HAP-1 (cell line): ENCODE measurements at regions not wholly inside any gene's neighbourhood (a gene's known extent, or its start where the extent isn't known, plus 50 kb on each side); places are given as distances from the start of the nearest gene placed in this dataset.

ENCODE experiments used
- DNase-seq, 2 experiments: peaks; one replicate each; pipeline ENCODE4 v3.0.0-alpha.2; 2016 to 2020; ENCODE audit warnings: low spot score in 2 of 2
- H3K27me3 ChIP-seq: fragments of 250-450 bp; sonication (Bioruptor Pico); 2 replicates; pipeline ENCODE4 v1.5.1; 2020; ENCODE audit warnings: low read depth, mild to moderate bottlenecking, moderate library complexity
- H3K36me3 ChIP-seq: fragments of 250-450 bp; sonication (Bioruptor Pico); replicated peaks from 2 replicates; pipeline ENCODE4 v1.5.1; 2020; ENCODE audit warnings: mild to moderate bottlenecking
- H3K4me1 ChIP-seq: fragments of 250-450 bp; sonication (Bioruptor Pico); 2 replicates; pipeline ENCODE4 v1.5.1; 2020; ENCODE audit warnings: mild to moderate bottlenecking
- H3K4me3 ChIP-seq: fragments of 250-450 bp; sonication (Bioruptor Pico); 2 replicates; pipeline ENCODE4 v1.5.1; 2020; ENCODE audit warnings: mild to moderate bottlenecking, moderate library complexity
- H3K9me3 ChIP-seq: fragments of 250-450 bp; sonication (Bioruptor Pico); 2 replicates; pipeline ENCODE4 v1.5.1; 2020; ENCODE audit warnings: mild to moderate bottlenecking, moderate library complexity
- in situ Hi-C: fragments of 300-500 bp; cut with MboI; formaldehyde crosslinking; loops from 3 replicates; pipeline ENCODE4 v1.14.3; 2020; ENCODE audit warnings: low sequenced_read_pairs, inconsistent platforms, mixed read lengths

GRCh38 chr12:41784957-41785356 is 359.7 kb downstream of the GXYLT1 start:
- no peak for DNase-seq
- no peaks in the 10 kb centered on the region for H3K9me3 ChIP-seq
- H3K4me3 ChIP-seq = no peak overlapping the region
- H3K4me1 ChIP-seq = no peaks in the 10 kb centered on the region
- H3K27me3 ChIP-seq = no peaks in the 10 kb centered on the region
- in situ Hi-C loops = no loop called here
- H3K36me3 ChIP-seq = no peaks in the 10 kb centered on the region

- H3K9me3 ChIP-seq = no peaks in the 10 kb centered on the region
- H3K27me3 ChIP-seq = no peaks in the 10 kb centered on the region
- H3K4me1 ChIP-seq = no peaks in the 10 kb centered on the region
- no peaks in the 10 kb centered on the region for H3K36me3 ChIP-seq
- DNase-seq = no peak
- H3K4me3 ChIP-seq = no peak overlapping the region
- in situ Hi-C loops = no loop called here
Measured at GRCh38 chr12:41778934-41779333, 365.7 kb downstream of the GXYLT1 start.

DNA sequence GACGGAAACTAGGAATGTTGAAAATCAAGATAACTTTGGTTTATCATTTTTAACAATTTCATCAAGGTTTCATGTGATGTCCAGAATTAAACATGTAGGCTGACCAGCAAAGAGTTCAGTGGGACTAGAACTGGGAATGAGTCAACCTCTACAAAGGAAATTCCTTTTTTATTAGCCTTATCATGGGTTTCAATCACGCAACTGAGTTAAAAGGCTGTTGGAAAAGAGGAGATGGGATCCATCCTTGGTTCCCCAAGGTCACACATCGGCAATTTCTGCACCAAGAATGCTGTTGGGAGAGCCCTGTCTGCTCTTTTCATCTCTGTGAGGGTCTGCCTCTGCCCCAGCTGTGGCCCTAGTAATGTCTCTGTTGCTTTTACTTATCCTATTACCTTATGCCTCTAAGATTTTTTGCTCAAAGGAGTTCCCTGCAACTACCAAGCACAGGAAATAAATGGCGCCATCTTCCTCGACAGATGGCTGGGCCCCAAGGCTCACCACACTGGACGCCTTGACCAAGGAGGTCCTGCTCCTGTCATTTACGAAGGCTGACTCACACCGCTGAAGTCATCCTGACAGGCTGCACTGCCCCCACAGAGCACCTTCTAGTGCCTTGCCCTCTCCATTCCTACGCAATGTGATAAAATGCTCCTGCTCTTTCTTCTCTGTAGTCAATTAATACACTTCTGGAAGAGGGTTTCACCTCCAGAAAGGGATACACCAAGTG is 367.4 kb downstream of the GXYLT1 start:
- no peak overlapping the region for H3K4me3 ChIP-seq
- H3K27me3 ChIP-seq = no peaks in the 10 kb centered on the region
- DNase-seq = no peak
- in situ Hi-C loops = no loop called here
- H3K4me1 ChIP-seq = no peaks in the 10 kb centered on the region
- H3K9me3 ChIP-seq = no peaks in the 10 kb centered on the region
- no peaks in the 10 kb centered on the region for H3K36me3 ChIP-seq

GRCh38 chr12:41772478-41772877 is 372.2 kb downstream of the GXYLT1 start:
- Histone ChIP-seq H3K4me3 (no peak overlapping the region), H3K27me3 (no peaks in the 10 kb centered on the region), H3K4me1 (no peaks in the 10 kb centered on the region), H3K9me3 (no peaks in the 10 kb centered on the region), H3K36me3 (no peaks in the 10 kb centered on the region)
- no peak for DNase-seq
- in situ Hi-C loops = no loop called here

- H3K27me3 ChIP-seq = no peaks in the 10 kb centered on the region
- in situ Hi-C loops = no loop called here
Measured at GRCh38 chr12:41769810-41770209, 374.9 kb downstream of the GXYLT1 start.

GRCh38 chr12:41768456-41768855 is 376.2 kb downstream of the GXYLT1 start:
- H3K27me3 ChIP-seq = no peaks in the 10 kb centered on the region
- in situ Hi-C loops = no loop called here
- H3K4me3 ChIP-seq = no peak overlapping the region
- H3K36me3 ChIP-seq = no peaks in the 10 kb centered on the region
- H3K9me3 ChIP-seq = no peaks in the 10 kb centered on the region
- no peak for DNase-seq
- no peaks in the 10 kb centered on the region for H3K4me1 ChIP-seq

More at GRCh38 chr12:41769810-41770209, 374.9 kb downstream of the GXYLT1 start:
- no peaks in the 10 kb centered on the region for H3K9me3 ChIP-seq
- DNase-seq = no peak
- no peaks in the 10 kb centered on the region for H3K36me3 ChIP-seq
- no peaks in the 10 kb centered on the region for H3K4me1 ChIP-seq
- H3K4me3 ChIP-seq = no peak overlapping the region

GRCh38 chr12:41762691-41763090 is 382.0 kb downstream of the GXYLT1 start:
- no peaks in the 10 kb centered on the region for H3K4me1 ChIP-seq
- no peaks in the 10 kb centered on the region for H3K36me3 ChIP-seq
- H3K27me3 ChIP-seq = no peaks in the 10 kb centered on the region
- no peak overlapping the region for H3K4me3 ChIP-seq
- H3K9me3 ChIP-seq = no peaks in the 10 kb centered on the region
- in situ Hi-C loops = no loop called here
- no peak for DNase-seq

GRCh38 chr12:41745593-41745992 is 399.1 kb downstream of the GXYLT1 start:
- in situ Hi-C loops = no loop called here
- DNase-seq = no peak
- H3K4me3 ChIP-seq = no peak overlapping the region
- H3K9me3 ChIP-seq = no peaks in the 10 kb centered on the region
- H3K4me1 ChIP-seq = no peaks in the 10 kb centered on the region
- no peaks in the 10 kb centered on the region for H3K27me3 ChIP-seq
- H3K36me3 ChIP-seq = no peaks in the 10 kb centered on the region

GRCh38 chr12:41743835-41744234 is 400.8 kb downstream of the GXYLT1 start:
- Histone ChIP-seq H3K4me3 (no peak overlapping the region), H3K27me3 (no peaks in the 10 kb centered on the region), H3K4me1 (no peaks in the 10 kb centered on the region), H3K9me3 (no peaks in the 10 kb centered on the region), H3K36me3 (no peaks in the 10 kb centered on the region)
- in situ Hi-C loops = no loop called here
- no peak for DNase-seq

DNA sequence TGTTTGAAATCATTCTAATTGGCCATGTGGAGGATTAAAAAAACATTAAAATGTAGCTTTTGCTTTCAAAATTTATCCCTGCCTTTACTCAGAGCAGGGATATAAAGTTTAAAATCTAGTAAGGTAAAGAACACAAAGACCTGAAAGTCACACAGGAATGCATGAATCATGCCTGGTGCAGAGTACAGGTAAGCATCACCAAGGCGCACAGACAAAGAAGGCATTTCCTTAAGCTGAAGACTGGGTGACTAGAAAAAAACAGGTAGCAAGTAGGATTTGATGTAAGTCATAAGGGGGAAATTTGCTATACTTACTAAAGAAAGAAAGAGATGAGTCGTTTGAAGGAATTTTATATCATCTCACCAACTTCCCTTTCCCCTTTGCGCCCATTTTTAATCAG is 405.6 kb downstream of the GXYLT1 start:
- in situ Hi-C loops = no loop called here
- H3K36me3 ChIP-seq = no peaks in the 10 kb centered on the region
- H3K4me3 ChIP-seq = no peak overlapping the region
- DNase-seq = no peak
- no peaks in the 10 kb centered on the region for H3K4me1 ChIP-seq
- no peaks in the 10 kb centered on the region for H3K9me3 ChIP-seq
- no peaks in the 10 kb centered on the region for H3K27me3 ChIP-seq

GRCh38 chr12:41737423-41737822 is 407.3 kb downstream of the GXYLT1 start:
- DNase-seq = no peak
- no peaks in the 10 kb centered on the region for H3K27me3 ChIP-seq
- H3K36me3 ChIP-seq = no peaks in the 10 kb centered on the region
- H3K4me1 ChIP-seq = no peaks in the 10 kb centered on the region
- no peak overlapping the region for H3K4me3 ChIP-seq
- in situ Hi-C loops = no loop called here
- H3K9me3 ChIP-seq = no peaks in the 10 kb centered on the region

DNA sequence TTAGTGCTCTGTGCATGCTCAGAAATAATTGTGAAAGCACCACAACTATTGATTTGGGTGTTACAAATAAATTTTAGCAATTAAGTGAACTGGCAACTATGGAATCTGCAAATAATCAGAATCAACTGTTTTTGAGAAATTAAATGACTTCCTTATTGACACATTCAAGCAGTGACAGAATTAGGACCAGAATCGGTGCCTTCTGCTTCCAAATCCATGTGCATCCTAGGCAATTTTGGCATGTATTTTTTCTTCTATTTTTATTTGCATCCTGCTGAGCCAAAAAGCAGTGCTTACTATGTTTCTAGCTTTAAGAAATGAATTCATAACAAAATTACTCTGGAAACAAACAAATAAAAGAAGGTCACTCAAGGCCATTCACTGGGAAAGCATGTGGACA is 408.2 kb downstream of the GXYLT1 start:
- Histone ChIP-seq H3K27me3 (no peaks in the 10 kb centered on the region), H3K36me3 (no peaks in the 10 kb centered on the region), H3K4me3 (no peak overlapping the region), H3K9me3 (no peaks in the 10 kb centered on the region), H3K4me1 (0 out of 2 replicates have a peak, but pooled peaks cover 3% of the 10 kb centered on the region)
- in situ Hi-C loops = no loop called here
- DNase-seq = no peak

DNA sequence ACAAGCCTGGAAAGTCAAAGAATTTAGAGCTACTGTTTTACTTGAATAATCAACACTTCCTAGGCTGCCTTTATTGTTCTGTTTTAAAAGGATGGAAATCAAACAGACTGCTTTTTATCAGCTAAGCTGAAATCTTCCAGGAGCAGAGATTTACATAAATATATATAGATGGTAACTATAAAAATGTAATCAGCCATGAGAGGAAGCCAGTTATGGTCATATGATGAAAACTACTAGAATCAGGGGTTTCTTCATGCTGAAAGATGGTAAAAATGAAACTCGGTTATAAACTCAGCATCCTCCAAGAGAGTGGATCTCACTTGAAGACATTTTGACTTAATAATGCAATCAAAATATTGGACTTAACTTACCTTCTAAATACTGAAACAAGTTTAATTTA is 413.0 kb downstream of the GXYLT1 start:
- Histone ChIP-seq H3K4me3 (no peak overlapping the region), H3K36me3 (no peaks in the 10 kb centered on the region), H3K4me1 (0 out of 2 replicates have a peak, but pooled peaks cover 7% of the 10 kb centered on the region), H3K27me3 (no peaks in the 10 kb centered on the region), H3K9me3 (no peaks in the 10 kb centered on the region)
- in situ Hi-C loops = no loop called here
- DNase-seq = no peak

DNA sequence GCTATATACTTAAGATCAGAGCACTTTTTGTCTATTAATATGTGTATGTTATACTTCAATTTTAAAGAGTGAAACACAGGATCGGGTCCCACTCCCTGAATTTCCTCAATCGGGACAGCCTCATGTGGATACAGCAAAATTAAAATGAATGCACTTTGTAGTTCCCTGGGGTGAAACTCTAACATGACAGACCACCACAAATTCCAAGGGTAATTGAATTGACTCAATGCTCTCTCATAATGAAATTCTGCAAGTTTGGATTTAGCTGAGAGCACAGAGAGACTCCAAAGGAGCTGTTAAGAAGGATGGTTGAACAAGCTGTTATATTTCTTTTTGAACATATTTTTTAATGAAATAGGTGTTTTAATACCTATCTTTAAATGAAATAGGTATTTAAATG is 413.6 kb downstream of the GXYLT1 start:
- Histone ChIP-seq H3K4me1 (0 out of 2 replicates have a peak, but pooled peaks cover 7% of the 10 kb centered on the region), H3K4me3 (no peak overlapping the region), H3K9me3 (no peaks in the 10 kb centered on the region), H3K36me3 (no peaks in the 10 kb centered on the region), H3K27me3 (no peaks in the 10 kb centered on the region)
- DNase-seq = no peak
- in situ Hi-C loops = no loop called here

GRCh38 chr12:41724216-41724615 is 420.5 kb downstream of the GXYLT1 start:
- no peak for DNase-seq
- Histone ChIP-seq H3K9me3 (no peaks in the 10 kb centered on the region), H3K36me3 (no peaks in the 10 kb centered on the region), H3K4me1 (no peaks in the 10 kb centered on the region), H3K4me3 (no peak overlapping the region), H3K27me3 (no peaks in the 10 kb centered on the region)
- in situ Hi-C loops = no loop called here
